Stimulated activated CD4-positive, alpha-beta T cell treated with anti-CD3 and anti-CD28 coated beads, Interleukin-1b, Interleukin-23, amount 100 ng/mL, for 4 hours (primary cell): ENCODE measurements at regions not wholly inside any gene's neighbourhood (a gene's known extent, or its start where the extent isn't known, plus 50 kb on each side); places are given as distances from the start of the nearest gene placed in this dataset.

Experiments used
- DNase-seq, 2 donors: peaks; one replicate each; pipeline ENCODE4 v3.0.0-alpha.2; 2020; ENCODE audit warnings: low read depth in 2 of 2

GRCh38 chr10:89829262-89829886 lies 128.0 kb downstream of the KIF20B start:
- no peak for DNase-seq

GRCh38 chr10:89829887-89830269 lies 128.5 kb downstream of the KIF20B start:
- DNase-seq = no peak

GRCh38 chr10:89830624-89831023 lies 129.2 kb downstream of the KIF20B start:
- DNase-seq = no peak

DNA sequence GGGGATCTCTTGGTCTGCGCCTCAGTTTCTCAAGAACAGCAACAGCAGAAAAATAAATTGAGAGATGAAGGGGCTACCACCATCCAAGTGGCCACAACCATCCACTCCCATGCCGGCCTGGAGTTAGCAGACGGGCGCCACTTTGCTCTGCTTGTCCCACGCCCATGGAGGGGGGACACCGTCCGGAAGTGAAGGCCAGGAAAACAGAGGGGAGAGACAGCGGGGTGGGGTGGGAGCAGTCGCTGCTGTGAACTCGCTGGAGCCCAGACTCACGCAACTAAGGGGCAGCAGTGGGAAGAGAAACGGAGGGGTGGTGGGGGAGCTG lies 135.4 kb downstream of the KIF20B start:
- DNase-seq = no peak

DNA sequence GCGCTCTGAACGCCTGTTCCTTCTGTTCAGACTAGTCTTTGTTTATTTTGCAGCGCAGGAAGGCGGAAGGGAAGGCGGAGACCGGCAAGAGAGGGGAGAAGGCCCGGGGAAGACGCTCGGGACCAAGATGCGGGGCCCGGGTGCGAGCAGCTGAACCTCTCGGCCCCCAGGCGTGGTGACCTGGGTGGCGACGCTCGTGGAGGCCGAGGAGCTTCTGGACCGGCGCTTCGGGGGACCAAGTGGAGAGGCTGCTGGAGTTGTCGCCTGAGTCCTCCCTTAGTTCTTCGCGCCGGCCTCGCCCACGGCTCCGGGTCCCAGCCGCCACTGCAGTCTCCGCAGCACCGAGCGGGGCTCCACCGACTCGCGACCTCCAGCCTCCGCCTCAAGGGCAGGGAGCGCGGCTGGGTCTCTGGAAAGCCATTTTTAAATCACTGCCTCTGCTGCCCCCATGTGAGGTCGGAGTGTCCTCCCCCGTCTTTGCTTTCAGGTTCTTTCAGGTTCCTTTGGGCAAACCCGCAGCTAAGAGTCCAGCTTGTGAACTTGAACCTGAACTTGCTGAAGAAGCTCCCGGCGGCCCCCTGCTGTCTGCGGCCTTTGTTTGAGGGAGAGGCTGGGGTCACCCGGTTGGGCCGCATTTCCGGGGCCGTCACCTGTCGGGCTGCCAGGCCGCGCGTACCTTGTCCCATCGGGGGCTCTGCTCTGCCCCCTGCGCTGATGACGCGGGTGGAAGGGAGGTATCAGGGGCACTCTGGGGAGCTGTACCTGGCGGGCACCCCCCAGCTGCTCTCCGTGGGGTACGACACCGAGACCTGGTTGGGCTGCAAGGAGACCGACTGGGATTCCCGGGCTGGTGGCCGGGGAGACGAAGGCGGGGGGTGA lies 136.0 kb downstream of the KIF20B start:
- peak in 1 of 2 donors; percentile 22 for DNase-seq

DNA sequence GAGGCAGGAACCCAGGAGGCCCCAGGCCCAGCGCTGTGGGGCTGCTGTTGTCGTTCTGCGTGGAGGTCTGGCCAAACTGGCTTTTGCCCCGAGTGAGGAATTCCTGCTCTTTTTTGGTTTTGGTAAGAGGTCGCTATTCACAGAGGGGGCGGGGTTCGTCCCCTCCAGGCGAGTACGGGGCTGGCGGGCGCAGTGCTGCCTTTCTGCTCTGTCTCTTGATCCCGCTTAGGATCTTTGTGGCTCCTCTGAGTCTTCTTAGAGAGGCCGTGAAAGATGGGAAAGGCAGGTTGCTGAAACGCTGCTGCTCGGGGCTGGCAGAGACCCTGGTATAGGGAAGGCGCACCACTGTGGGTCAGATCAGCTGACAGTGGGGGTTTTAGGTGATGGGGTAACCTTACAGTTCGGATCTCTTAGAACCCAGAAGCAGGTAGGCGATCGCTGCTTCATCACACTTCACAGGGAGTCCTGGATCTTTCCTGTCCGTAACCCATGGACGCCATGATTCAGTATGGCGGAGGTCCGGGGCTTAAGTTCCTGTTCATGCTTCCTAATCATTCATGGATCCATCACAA lies 136.7 kb downstream of the KIF20B start:
- no peak for DNase-seq

DNA sequence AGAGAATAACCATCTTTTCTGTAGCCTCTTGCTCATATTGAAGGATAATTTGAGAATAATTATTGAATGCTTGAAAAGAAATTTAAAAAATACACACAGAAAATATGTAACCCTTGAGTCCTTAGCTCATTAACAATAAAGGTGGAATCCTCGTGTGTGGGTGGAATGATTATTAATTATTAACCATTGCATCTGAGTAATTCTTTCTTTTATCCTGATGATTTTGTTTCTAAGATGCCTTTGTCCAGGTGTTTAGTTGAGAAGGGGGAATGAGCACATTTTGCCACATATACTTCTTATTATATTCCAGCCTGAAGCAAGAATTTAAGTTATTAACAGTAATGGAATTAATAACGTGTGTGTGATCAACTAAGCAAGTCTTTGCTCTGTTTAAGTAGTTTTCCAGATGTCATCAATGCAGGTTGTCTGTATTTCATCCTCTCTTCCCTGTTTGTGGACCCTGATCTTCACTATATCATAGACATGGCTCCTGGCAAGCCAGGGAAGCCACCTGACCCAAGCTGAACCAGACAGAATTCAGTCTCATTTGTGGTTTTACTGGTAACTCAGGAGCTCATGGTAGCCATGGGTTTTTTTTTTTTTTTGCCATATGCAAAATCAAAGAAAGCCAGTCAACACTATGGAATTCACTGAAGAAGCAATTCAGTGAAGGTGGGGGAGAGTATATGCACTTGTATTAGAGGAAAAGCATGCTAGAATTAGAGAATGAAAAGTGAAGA lies 144.3 kb downstream of the KIF20B start:
- no peak for DNase-seq

DNA sequence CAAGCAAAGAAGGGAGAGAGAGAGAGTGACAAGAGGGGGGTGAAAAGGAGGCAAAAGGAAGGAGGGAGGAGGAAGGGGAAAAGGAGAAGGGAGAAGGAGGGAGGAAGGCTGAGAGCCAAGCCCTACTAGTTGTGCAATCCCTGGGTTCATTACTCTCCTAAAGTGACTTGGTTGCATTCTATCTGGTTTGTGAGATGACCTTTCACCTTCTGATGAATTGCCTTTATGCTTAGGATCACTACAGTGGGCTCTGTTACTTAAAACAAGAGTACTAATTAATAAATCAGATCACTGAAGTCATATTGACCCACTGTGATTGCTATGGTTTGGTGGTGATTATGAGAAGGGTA lies 144.9 kb downstream of the KIF20B start:
- no peak for DNase-seq

DNA sequence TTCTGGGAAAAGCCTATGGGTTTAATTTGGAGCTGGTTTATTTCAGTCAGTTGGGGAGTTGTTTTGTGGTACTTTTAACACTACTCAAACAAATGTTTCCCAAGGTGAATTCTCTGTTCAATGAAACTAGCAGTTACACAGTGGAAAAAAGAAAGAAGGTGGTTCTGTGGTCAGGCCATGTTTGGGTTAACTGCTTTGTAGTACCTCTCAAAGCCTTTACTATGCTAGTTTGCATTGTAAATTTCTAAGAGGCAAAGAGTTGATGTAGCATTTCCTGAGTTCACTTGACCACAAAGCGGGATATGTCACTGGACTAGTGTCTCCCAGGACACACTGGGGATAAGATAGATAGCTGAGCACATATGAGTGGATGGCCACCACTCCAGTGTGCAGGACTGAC lies 145.4 kb downstream of the KIF20B start:
- DNase-seq = no peak

DNA sequence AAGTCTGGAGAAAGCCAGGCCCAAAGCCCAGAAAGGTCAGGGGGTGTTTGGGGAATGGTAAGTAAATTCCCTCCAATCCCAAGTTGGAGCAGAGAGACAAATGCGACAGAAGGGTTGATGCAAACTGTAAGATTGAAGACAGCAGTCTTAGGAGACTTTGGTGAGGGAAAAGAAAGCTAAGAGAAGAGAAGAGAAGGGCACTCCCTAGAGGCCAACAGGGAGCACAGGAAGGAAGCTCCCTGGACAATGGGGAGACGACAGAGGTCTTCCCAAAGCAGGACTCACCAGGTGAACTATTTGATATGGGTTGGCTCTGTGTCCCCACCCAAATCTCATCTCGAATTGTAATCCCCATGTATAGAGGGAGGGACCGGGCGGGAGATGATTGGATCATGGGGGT lies 151.5 kb downstream of the KIF20B start:
- no peak for DNase-seq

DNA sequence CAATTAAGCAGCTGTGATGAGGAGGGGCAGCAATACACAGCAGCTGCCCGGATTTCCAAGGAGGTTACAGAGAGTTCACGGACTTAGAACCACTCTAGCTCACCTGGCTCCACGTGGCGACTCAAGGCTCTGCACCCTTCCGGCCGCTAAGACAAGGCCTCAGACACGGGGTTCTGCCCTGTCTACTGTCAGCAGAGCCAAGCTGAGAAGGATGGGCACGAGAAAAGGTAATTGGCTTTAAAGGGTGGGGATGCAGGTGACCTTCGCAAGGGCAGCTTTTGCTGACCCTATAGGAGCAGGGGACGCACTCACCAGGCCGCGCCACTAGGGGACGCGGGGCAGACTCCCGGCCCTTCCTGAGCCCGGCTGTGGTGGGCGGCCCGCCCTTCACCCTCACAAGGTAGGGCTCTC lies 152.4 kb downstream of the KIF20B start:
- DNase-seq = no peak

DNA sequence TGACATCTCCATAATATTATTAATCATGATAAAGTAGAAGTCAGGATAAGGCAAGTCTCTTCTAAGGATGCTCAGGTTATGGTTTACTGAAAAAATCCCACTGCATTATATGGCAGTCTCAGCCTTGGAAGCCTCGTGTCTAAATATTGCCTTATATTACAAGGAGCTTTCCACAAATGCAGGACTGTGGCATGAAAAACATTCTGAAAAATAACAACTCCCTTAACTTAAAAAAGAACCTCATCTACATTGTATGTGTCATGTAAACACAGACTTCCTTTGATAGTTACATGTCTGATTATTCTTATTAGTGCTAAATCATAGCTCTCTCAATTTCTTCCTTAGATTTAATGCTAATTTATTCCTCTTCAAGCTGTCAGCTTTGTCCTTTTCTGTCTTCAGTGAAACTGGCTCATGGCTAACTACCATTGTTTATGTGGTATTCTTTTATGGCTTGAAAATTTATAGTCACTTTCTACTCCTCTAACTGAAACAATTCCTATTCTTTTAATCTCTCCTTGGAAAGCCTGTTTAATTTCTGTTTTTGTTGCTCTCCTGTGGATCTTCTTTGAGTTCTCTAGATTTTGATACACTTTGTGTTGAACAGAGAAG lies 156.1 kb downstream of the KIF20B start:
- DNase-seq = no peak

GRCh38 chr10:89861199-89861573 lies 159.8 kb downstream of the KIF20B start:
- no peak for DNase-seq

- DNase-seq = no peak
These were observed 160.4 kb downstream of the KIF20B start for GRCh38 chr10:89861584-89862301.

DNA sequence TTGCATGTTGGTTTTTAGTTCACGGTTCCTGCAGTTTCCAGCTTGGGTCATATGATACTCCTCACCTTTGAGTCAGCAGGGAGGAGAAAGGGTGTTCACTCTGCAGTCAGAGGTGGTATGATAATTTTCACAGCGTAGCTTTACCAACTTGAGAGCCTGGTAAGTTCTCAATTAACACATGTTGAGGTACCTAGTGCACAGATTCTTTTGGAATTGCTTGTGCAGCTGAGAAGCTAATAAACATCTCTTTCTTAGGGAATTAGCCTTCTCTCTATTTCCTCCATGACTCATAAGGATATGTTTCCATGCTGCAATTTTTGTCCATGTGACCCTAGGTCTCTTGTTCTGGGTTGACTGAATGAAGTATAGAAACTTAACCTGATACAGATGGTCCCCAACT lies 166.6 kb downstream of the KIF20B start:
- no peak for DNase-seq

- DNase-seq = no peak
These were observed 167.8 kb downstream of the KIF20B start for GRCh38 chr10:89869180-89869579.

- no peak for DNase-seq
These were observed 168.3 kb downstream of the KIF20B start for GRCh38 chr10:89869592-89870156.

GRCh38 chr10:89870936-89871335 lies 169.5 kb downstream of the KIF20B start:
- DNase-seq = no peak

DNA sequence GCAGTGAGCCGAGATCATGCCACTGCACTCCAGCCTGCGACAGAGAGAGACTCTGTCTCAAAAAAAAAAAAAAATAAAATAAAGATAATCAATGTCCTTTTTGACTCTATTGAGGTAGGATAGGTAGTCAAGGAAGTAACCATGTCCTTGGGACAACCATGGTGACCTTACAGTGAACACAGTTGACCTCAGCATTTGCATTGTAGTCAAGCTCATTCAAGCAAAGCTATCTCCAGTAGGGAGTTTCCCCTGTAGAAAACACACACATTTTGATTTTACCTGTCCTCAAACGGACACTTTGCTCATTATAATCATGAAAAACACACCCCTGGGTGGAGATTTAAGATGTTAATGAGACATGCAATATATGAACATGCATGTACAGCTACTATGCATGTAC lies 171.7 kb downstream of the KIF20B start:
- DNase-seq = no peak

DNA sequence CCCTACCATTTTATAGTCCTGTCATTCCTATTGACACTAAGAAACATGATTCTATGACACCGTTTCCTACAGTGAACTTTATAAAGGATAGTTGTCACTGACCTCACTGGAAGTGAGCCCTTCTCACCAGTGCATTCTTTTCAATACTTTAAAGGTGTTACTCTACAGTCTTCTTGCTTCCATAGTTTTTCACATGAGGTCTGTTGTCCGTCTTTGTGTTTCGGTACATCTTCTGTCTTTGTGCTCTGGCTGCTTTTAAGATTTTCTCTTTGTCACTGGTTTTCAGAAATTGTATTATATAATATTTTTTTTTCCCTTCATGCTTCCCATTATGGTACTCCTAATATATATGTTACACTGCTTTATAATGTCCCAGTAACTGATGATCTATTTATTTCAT lies 174.2 kb downstream of the KIF20B start:
- DNase-seq = no peak

GRCh38 chr10:89879121-89879520 lies 177.7 kb downstream of the KIF20B start:
- no peak for DNase-seq
